ENCODE measurements at regions not wholly inside any gene's neighbourhood (a gene's known extent, or its start where the extent isn't known, plus 50 kb on each side); places are given as distances from the start of the nearest gene placed in this dataset.

DNA sequence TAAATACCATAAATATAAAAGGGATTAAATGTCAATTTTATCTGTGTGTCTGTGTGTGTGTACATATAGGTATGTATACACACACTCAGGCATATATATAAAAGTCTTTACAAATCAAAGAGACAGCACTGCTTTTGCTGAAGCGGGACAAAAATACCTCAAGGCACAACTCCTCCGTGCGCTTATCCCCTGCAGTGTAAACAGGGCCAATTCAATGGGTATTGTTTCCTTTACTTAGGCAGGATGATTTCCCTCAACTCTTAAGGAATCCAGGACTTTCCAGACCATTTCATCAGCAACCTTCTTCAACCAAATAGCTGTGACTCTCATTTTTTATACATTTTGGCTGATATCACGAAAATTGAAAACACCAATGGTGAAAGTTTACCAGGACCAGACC lies 227.7 kb downstream of the CRPPA start:
- Mint-ChIP-seq H3K36me3 (no peaks in the 10 kb centered on the region), H3K9me3 (ENCODE audit: low read depth) (no peaks in the 10 kb centered on the region), H3K27ac (no peak overlapping the region), H3K4me3 (no peak overlapping the region), H3K27me3 (peaks cover 2% of the 10 kb centered on the region), H3K4me1 (ENCODE audit: low read depth) (no peaks in the 10 kb centered on the region)

DNA sequence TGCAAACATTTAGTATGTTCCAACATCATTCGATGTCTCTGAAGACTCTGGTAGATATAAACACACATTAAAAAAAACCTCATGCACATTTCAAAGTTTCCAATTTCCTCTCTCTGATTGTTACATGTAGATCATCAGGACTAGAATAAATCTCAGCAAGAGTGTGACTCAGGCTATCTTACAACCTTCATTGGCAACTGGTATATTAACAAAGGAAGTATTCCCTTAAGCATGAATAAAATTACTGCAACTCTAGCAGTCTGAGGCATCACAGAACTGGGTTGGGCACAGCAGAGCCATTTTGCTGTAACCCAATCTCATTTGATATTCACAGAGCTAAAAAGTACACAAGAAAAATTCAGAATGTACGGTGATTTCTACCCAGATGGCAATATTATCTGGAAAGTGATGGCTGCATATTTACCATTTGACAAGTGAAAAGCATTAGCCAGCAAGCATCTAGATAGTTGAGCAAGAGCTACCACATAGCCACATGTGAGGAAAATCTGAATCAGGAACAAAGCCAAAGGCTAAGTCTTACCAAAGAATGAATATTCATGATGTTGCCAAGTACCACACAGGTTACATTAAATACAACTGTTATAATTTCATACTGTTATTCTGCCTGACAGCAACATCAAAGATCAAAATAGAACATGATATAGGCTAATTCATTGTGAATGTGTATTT lies 232.2 kb downstream of the CRPPA start:
- H3K27ac Mint-ChIP-seq: no peak overlapping the region
- H3K9me3 Mint-ChIP-seq (ENCODE audit: low read depth): no peaks in the 10 kb centered on the region
- no peaks in the 10 kb centered on the region for H3K36me3 Mint-ChIP-seq
- no peaks in the 10 kb centered on the region for H3K4me1 Mint-ChIP-seq (ENCODE audit: low read depth)
- H3K27me3 Mint-ChIP-seq: peaks cover 2% of the 10 kb centered on the region
- H3K4me3 Mint-ChIP-seq: no peak overlapping the region

DNA sequence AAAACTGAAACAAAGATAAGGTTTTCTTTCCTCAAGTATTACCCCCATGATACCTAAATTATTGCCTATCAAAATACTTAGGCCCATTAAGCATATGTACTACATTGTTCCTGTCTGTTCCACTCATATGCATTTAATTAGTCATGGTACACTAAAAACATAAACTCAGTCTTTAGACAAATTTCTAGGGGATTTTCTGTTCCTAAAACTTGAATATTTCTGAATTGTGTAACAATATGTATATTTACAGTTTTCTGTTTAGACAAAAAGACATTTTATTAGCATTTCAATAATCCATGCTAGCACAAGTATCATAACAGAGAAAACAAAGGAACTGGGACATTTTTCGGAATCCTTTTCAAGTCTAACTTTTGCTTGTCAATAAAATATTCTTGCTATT lies 234.2 kb downstream of the CRPPA start:
- H3K27ac Mint-ChIP-seq: no peak overlapping the region
- no peaks in the 10 kb centered on the region for H3K9me3 Mint-ChIP-seq (ENCODE audit: low read depth)
- no peaks in the 10 kb centered on the region for H3K27me3 Mint-ChIP-seq
- H3K4me1 Mint-ChIP-seq (ENCODE audit: low read depth): no peaks in the 10 kb centered on the region
- H3K4me3 Mint-ChIP-seq: no peak overlapping the region
- H3K36me3 Mint-ChIP-seq: no peaks in the 10 kb centered on the region

DNA sequence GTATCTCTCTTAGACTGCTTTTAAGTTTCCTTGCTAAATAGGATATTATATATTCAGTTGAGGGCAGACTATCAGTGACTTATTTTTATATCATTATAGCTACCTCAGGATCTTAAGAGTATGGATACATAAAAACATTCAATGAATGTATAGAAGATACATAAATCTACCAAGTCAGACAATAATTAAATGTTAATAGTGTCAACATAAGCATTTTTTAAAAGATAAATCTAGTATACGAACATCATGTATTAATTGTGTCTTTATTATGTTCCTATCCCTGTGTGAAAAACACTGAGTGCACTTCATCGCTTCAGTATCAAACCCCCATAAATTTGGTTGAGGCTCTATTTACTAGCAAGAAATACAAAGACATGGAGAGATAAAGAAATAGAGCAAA lies 242.8 kb downstream of the CRPPA start:
- Mint-ChIP-seq H3K4me1 (ENCODE audit: low read depth) (no peaks in the 10 kb centered on the region), H3K27ac (no peak overlapping the region), H3K4me3 (no peak overlapping the region), H3K27me3 (no peaks in the 10 kb centered on the region), H3K36me3 (no peaks in the 10 kb centered on the region), H3K9me3 (ENCODE audit: low read depth) (no peaks in the 10 kb centered on the region)

DNA sequence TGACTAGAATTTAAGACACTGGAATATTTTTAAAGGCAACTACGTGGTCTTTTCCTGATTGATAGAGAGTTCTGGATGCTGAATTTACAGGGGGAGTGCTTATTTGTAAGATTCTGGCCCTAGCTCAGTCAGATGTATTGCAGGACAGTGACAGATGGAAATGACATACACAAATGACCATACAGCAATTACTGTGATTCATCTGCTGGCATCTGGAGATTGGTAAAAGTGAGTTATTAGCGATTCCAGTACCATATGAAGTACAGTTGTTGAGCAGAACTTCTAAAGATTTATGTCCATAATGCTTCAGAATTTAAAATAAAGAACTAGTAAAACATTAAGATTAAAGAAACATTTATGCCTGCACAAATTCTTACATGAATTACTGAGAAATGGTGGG lies 243.2 kb downstream of the CRPPA start:
- Mint-ChIP-seq H3K4me3 (no peak overlapping the region), H3K4me1 (ENCODE audit: low read depth) (no peaks in the 10 kb centered on the region), H3K36me3 (no peaks in the 10 kb centered on the region), H3K9me3 (ENCODE audit: low read depth) (no peaks in the 10 kb centered on the region), H3K27ac (no peak overlapping the region), H3K27me3 (no peaks in the 10 kb centered on the region)

DNA sequence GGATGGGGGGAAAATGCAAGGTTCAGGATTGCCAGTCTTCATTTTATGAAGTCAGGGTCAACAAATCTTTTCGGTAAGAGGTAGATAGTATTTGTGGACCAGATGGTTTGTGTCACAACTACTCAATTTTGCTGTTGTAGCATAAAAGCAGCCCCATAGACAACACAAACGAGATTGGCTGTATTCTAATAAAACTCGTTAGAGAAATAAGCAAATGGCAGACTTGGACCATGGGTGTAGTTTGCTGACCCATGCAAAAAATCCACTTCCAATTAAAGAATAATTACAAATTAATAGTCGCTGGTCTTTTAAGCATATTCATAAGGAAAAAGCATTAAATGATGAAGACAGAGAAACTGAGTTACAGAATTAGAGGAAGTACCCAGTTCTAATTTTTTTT lies 247.1 kb downstream of the CRPPA start:
- no peak overlapping the region for H3K4me3 Mint-ChIP-seq
- H3K36me3 Mint-ChIP-seq: no peaks in the 10 kb centered on the region
- H3K4me1 Mint-ChIP-seq (ENCODE audit: low read depth): no peaks in the 10 kb centered on the region
- H3K27me3 Mint-ChIP-seq: no peaks in the 10 kb centered on the region
- no peak overlapping the region for H3K27ac Mint-ChIP-seq
- H3K9me3 Mint-ChIP-seq (ENCODE audit: low read depth): no peaks in the 10 kb centered on the region

DNA sequence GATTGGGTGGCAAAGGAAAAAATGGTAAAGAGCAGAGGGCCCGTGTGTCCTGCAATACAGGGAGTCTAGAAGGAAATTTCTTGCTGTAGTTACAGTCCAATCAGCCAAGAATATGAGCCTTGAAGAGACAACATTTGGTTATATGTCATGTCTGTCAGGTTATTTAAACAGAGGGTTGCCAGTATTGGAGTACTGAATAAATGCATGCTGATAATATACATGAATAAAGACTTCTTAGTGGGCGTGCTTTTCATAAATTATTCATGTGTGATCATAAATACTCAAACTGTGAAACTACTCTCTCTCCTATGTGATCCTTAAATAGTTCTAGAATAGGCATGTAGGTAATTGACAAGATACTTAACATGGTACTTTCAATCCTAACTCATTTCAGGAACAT lies 249.0 kb downstream of the CRPPA start:
- H3K9me3 Mint-ChIP-seq (ENCODE audit: low read depth): no peaks in the 10 kb centered on the region
- H3K27ac Mint-ChIP-seq: no peak overlapping the region
- H3K4me1 Mint-ChIP-seq (ENCODE audit: low read depth): no peaks in the 10 kb centered on the region
- H3K4me3 Mint-ChIP-seq: no peak overlapping the region
- peaks cover 3% of the 10 kb centered on the region for H3K36me3 Mint-ChIP-seq
- H3K27me3 Mint-ChIP-seq: no peaks in the 10 kb centered on the region

DNA sequence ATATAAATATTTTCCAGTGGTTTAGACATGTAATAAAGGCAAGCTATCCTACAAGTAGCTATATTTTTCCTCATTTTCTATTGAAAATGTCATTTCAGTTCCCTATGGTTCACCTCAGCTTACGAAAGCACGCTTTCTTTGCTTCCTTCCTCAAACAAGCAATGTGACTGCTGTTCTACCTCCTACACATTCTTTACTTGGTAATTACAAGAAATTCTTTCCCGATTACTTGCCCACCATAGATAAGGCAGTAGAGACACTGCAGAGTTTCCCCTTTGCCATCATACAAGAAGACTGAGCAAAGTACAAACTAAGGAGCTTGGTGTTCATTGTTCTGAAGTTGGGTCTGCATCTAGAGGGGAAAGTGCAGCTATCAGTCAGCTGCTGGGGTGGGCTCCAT lies 249.4 kb downstream of the CRPPA start:
- no peaks in the 10 kb centered on the region for H3K4me1 Mint-ChIP-seq (ENCODE audit: low read depth)
- H3K4me3 Mint-ChIP-seq: no peak overlapping the region
- no peak overlapping the region for H3K27ac Mint-ChIP-seq
- peaks cover 3% of the 10 kb centered on the region for H3K36me3 Mint-ChIP-seq
- H3K9me3 Mint-ChIP-seq (ENCODE audit: low read depth): no peaks in the 10 kb centered on the region
- no peaks in the 10 kb centered on the region for H3K27me3 Mint-ChIP-seq

DNA sequence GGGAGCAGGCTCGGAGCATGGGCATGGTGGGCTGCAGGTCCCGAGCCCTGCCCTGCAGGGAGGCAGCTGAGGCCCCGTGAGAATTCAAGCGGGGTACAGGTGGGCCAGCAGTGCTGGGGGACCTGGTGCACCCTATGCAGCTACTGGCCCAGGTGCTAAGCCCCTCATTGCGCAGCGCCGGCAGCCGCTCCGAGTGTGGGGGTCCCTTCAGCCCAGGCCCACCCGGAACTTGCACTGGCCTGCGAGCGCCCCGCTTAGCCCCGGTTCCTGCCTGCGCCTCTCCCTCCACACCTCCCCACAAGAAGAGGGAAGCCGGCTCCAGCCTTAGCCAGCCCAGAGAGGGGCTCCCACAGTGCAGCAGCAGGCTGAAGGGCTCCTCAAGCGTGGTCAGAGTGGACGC lies 250.7 kb downstream of the CRPPA start:
- Mint-ChIP-seq H3K9me3 (ENCODE audit: low read depth) (no peaks in the 10 kb centered on the region), H3K27ac (no peak overlapping the region), H3K36me3 (peaks cover 7% of the 10 kb centered on the region), H3K27me3 (peaks cover 2% of the 10 kb centered on the region), H3K4me1 (ENCODE audit: low read depth) (no peaks in the 10 kb centered on the region), H3K4me3 (no peak overlapping the region)

DNA sequence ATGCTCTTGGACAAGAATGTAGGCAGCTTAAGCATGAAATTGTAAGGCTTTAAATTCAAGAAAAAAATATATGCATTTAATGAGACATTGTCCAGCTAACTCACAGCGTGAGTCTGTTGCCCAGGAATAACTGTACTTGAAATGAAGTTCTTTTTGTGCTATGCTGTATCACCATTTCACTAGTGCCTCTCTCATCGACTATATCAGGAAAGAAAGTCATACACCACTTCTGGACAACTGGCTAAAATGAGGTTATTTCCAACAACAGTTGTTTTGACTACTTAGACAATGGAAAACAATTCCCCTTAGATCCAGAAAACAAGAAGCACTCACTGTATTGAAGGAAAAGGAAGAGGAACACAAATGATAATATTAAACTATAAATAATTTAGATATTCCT lies 251.8 kb downstream of the CRPPA start:
- H3K36me3 Mint-ChIP-seq: peaks cover 7% of the 10 kb centered on the region
- no peak overlapping the region for H3K27ac Mint-ChIP-seq
- H3K4me3 Mint-ChIP-seq: no peak overlapping the region
- no peaks in the 10 kb centered on the region for H3K9me3 Mint-ChIP-seq (ENCODE audit: low read depth)
- H3K27me3 Mint-ChIP-seq: peaks cover 2% of the 10 kb centered on the region
- no peaks in the 10 kb centered on the region for H3K4me1 Mint-ChIP-seq (ENCODE audit: low read depth)

DNA sequence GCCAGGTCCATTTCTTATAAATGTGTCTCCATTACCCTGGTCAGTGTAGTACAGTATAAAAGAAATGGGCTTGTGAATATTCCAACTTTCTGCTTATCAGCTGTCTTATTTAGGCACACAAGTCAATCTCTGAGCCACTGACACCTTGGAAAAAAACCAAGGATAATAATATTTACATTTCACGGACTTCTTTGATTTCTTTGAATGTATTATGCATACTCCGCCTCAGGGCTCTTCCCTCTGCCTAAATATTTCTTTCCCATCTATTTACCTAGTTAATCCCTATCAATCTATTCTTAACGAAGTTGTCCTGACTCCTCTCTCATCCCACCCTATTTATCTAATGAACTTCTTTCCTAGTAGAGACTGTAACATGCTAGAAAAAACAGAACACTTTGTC lies 253.8 kb downstream of the CRPPA start:
- H3K27me3 Mint-ChIP-seq: peaks cover 2% of the 10 kb centered on the region
- no peak overlapping the region for H3K27ac Mint-ChIP-seq

DNA sequence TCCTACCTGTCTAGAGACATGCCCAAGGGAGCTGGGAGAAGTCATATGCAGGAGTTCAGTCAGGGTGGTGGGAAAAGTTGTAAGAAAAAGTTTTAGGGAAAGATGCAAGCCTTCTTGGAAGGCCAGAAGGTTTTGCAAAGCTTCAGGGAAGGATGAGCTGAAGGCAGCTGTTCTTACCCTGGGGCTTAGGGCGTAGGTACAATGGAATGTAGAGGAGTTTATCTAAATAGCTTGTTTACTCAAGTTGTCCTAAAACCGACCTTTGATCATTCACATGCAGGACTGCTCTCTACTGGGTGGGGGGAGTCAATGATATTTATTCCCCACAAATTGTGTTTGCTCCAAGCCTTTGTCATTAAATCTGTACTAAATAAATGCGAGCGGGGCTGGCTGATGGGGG lies 277.0 kb downstream of the CRPPA start:
- Mint-ChIP-seq H3K36me3 (peaks cover 3% of the 10 kb centered on the region), H3K4me3 (no peak overlapping the region), H3K9me3 (ENCODE audit: low read depth) (peaks cover 23% of the 10 kb centered on the region), H3K27me3 (peaks cover 1% of the 10 kb centered on the region), H3K4me1 (ENCODE audit: low read depth) (no peaks in the 10 kb centered on the region), H3K27ac (no peak overlapping the region)

More for the DNA sequence above, 253.8 kb downstream of the CRPPA start:
- Mint-ChIP-seq H3K4me1 (ENCODE audit: low read depth) (no peaks in the 10 kb centered on the region), H3K4me3 (no peak overlapping the region), H3K9me3 (ENCODE audit: low read depth) (peaks cover under 1% of the 10 kb centered on the region), H3K36me3 (peaks cover 7% of the 10 kb centered on the region)

DNA sequence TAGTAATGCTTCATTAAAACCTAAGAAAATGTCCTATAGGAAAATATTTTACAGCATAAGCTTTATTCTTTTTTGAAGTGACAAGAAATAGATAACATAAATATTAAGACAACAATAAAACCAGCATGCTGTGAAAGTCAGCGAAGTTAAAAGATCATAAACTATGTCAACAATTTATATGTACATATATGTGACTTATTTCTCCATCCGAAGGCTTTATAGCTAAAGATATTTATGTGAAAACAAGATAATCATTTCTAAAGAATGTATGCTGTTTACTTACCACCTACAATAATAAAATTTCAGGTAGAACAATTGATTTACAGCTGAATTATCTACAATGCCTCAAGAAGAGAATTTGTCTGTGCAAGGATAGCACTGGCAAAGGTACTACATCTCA lies 283.4 kb downstream of the CRPPA start:
- no peaks in the 10 kb centered on the region for H3K36me3 Mint-ChIP-seq
- H3K9me3 Mint-ChIP-seq (ENCODE audit: low read depth): no peaks in the 10 kb centered on the region
- no peak overlapping the region for H3K27ac Mint-ChIP-seq
- peaks cover 1% of the 10 kb centered on the region for H3K27me3 Mint-ChIP-seq
- no peaks in the 10 kb centered on the region for H3K4me1 Mint-ChIP-seq (ENCODE audit: low read depth)
- no peak overlapping the region for H3K4me3 Mint-ChIP-seq

DNA sequence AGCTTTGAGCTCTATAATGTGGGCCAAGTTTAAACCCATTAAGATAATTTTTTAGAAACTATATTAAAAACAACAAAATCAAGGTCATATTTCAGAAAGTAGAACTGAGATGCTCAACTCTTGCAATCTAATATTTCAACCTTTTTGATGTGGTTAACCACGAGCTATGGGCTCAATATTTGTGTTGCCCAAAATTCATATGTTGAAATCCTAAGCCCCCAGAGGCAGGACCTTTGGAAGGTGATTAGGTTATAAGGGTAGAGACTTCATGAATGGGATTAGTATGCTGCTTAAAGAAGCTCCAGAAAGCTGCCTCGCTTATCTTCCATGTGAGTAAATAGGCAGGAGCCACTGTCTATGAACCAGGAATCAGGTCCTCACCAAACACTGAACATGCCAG lies 284.4 kb downstream of the CRPPA start:
- no peak overlapping the region for H3K4me3 Mint-ChIP-seq
- no peaks in the 10 kb centered on the region for H3K9me3 Mint-ChIP-seq (ENCODE audit: low read depth)
- peaks cover 2% of the 10 kb centered on the region for H3K36me3 Mint-ChIP-seq
- H3K27ac Mint-ChIP-seq: no peak overlapping the region
- peaks cover 1% of the 10 kb centered on the region for H3K27me3 Mint-ChIP-seq
- no peaks in the 10 kb centered on the region for H3K4me1 Mint-ChIP-seq (ENCODE audit: low read depth)

DNA sequence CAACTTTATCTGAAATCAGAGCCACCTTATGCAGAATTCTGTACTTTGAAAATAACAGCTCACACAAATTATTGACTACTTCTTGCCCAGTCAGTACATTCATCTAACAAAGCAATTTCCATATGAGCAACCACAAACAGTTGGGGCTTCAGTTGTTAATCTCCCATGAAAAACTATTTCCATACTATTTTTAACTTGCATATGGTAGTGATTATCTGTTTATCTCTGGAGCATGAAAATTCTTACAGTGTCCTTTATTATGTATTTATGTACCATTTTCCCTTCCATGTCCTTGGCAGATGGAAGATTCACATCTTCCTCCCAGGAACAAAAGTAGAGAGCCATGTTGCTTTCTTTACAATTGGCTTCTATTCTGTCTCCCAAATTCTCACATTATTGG lies 285.7 kb downstream of the CRPPA start:
- Mint-ChIP-seq H3K27ac (no peak overlapping the region), H3K4me3 (no peak overlapping the region), H3K36me3 (peaks cover 2% of the 10 kb centered on the region), H3K9me3 (ENCODE audit: low read depth) (no peaks in the 10 kb centered on the region), H3K4me1 (ENCODE audit: low read depth) (no peaks in the 10 kb centered on the region), H3K27me3 (peaks cover under 1% of the 10 kb centered on the region)
